Cardiac septum (tissue), 1 donor: ENCODE measurements at regions not wholly inside any gene's neighbourhood (a gene's known extent, or its start where the extent isn't known, plus 50 kb on each side); places are given as distances from the start of the nearest gene placed in this dataset.
"Not testable (repeated sequence)": the region's sequence is repeated elsewhere in the genome, so short reads cannot be mapped to it uniquely, and the experiment has no call there.

ENCODE experiments used
- DNase-seq: peaks from one replicate; pipeline ENCODE4 v3.0.0-alpha.2; 2020; ENCODE audit warnings: low spot score
- intact Hi-C: fragments of 100-400 bp; cut with DNase I; formaldehyde crosslinking; loops from one replicate; pipeline ENCODE4 v1.14.0; 2022
- donor health status: DM: no; HTN: no; CAD: no.

GRCh38 chr9:89952401-89952800 is 347.6 kb downstream of the GADD45G start:
- intact Hi-C loops, result no loop called here
- DNase-seq, result no peak

- DNase-seq, intact Hi-C loops: not testable (repeated sequence)
Measured at GRCh38 chr9:89953263-89953662, 348.5 kb downstream of the GADD45G start.

- no peak for DNase-seq
Measured at GRCh38 chr9:89953824-89954615, 349.2 kb downstream of the GADD45G start.

GRCh38 chr9:89955144-89955543 is 350.3 kb downstream of the GADD45G start:
- intact Hi-C loops, result no loop called here
- no peak for DNase-seq

More at GRCh38 chr9:89953824-89954615, 349.2 kb downstream of the GADD45G start:
- intact Hi-C loops, result no loop called here

- no peak for DNase-seq
- intact Hi-C loops, result no loop called here
Measured at GRCh38 chr9:89955626-89956025, 350.8 kb downstream of the GADD45G start.

GRCh38 chr9:89956331-89956730 is 351.5 kb downstream of the GADD45G start:
- intact Hi-C loops, result no loop called here
- no peak for DNase-seq

- intact Hi-C loops, result no loop called here
Measured at GRCh38 chr9:89956907-89957306, 352.1 kb downstream of the GADD45G start.

GRCh38 chr9:89958086-89958485 is 353.3 kb downstream of the GADD45G start:
- intact Hi-C loops, result no loop called here
- DNase-seq, result no peak

More at GRCh38 chr9:89956907-89957306, 352.1 kb downstream of the GADD45G start:
- DNase-seq, result no peak

- intact Hi-C loops, result no loop called here
- no peak for DNase-seq
Measured at GRCh38 chr9:89961616-89962341, 357.0 kb downstream of the GADD45G start.

- no peak for DNase-seq
- intact Hi-C loops, result no loop called here
Measured at GRCh38 chr9:89963280-89963679, 358.5 kb downstream of the GADD45G start.

GRCh38 chr9:89967527-89967926 is 362.7 kb downstream of the GADD45G start:
- DNase-seq, result no peak
- intact Hi-C loops, result no loop called here

GRCh38 chr9:89969156-89969675 is 364.4 kb downstream of the GADD45G start:
- DNase-seq, result no peak
- intact Hi-C loops, result no loop called here

GRCh38 chr9:89969881-89970639 is 365.2 kb downstream of the GADD45G start:
- intact Hi-C loops, result no loop called here
- no peak for DNase-seq

GRCh38 chr9:89970701-89971100 is 365.9 kb downstream of the GADD45G start:
- intact Hi-C loops, result no loop called here
- no peak for DNase-seq

- DNase-seq, result no peak
- intact Hi-C loops, result no loop called here
Measured at GRCh38 chr9:89972535-89972934, 367.7 kb downstream of the GADD45G start.

GRCh38 chr9:89974582-89974981 is 369.8 kb downstream of the GADD45G start:
- intact Hi-C loops, result no loop called here
- DNase-seq, result no peak

- DNase-seq, result no peak
- intact Hi-C loops, result no loop called here
Measured at GRCh38 chr9:89975024-89975423, 370.2 kb downstream of the GADD45G start.

GRCh38 chr9:89975630-89976029 is 370.8 kb downstream of the GADD45G start:
- no peak for DNase-seq
- intact Hi-C loops, result no loop called here

- intact Hi-C loops, result no loop called here
- no peak for DNase-seq
Measured at GRCh38 chr9:89978185-89978584, 373.4 kb downstream of the GADD45G start.

GRCh38 chr9:89980600-89980999 is 375.8 kb downstream of the GADD45G start:
- no peak for DNase-seq
- intact Hi-C loops, result no loop called here
